ENCODE measurements at regions not wholly inside any gene's neighbourhood (a gene's known extent, or its start where the extent isn't known, plus 50 kb on each side); places are given as distances from the start of the nearest gene placed in this dataset.

GRCh38 chr3:24596626-24597025 lies 102.0 kb upstream of the THRB start:
- DNase-seq: no peak

GRCh38 chr3:24598695-24599470 lies 104.2 kb upstream of the THRB start:
- no peak for DNase-seq

DNA sequence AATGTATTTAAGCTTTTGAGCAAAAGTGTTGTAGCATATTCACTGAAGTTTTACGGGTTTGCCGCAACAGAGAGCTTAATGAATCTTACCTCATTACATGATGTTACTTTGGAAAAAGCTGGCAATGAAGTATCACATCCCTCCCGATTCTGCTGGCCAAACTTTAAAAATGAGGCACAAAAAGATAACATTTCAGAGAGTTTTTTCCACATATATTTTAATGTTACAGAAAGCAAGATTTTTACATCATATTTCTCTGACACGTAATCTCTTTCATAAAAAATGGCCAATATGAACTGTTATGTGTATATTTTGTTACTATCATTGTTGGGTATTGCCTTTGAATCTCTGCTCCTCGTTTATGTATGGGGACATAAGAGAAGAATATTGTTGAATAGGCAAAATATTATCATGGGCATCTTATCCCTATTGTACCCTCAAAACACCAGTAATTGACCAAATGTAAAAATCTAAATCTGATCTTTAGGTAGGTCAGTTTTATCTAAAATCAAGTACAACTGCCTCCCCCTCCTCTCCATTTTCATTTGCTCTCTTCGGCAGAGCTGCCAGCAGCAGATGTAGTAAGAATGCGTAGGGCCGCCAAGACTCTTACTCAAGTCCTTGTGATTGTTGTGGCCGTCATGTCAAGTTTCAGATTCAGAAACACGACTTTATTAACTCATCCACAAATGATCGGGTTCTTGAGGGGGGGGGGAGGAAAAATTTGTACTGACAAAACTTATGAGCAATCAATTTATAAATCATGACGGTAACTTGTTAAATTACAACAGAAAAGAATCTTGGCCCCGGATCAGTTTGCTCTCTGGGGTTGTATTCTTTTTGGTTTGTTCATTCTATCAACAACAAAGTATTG lies 106.7 kb upstream of the THRB start:
- DNase-seq: no peak

DNA sequence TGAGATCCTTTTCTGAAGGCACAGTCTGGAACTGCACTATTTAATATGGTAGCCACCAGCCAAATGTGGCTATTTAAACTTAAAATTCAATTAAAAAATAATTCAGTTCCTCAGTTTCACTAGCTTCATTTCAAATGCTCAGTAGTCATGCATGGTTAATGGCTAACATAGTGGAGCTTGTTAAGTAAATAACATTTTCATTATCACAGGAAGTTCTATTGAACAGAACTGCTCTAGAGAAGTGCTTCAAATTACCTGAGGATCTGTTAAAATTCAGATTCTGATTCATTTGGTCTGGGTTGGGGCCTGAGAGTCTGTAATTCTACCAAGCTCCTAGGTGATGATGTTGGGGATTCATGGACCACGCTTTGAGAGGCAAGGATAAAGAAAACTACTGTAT lies 109.6 kb upstream of the THRB start:
- no peak for DNase-seq

- DNase-seq: no peak
These were observed 110.9 kb upstream of the THRB start for GRCh38 chr3:24605511-24606028.

DNA sequence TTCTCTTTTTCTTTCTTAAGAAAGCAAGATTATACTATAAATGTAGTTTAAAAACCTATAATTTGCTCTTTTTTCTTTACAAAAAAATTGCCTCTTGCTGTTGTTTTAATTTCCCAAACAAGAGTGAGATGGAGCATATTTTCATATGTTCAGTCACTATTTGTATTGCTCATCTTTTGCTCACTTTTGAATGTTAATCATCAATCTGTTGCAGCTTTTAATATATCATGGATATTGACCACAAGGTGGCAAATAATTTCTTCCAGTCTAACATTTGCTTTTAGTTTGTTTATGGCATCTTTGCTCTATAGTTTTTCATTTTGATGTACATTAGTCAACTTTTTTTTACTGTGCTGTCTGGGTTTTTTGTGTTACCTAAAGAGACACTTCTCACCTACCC lies 112.6 kb upstream of the THRB start:
- no peak for DNase-seq

GRCh38 chr3:24608701-24609390 lies 114.2 kb upstream of the THRB start:
- no peak for DNase-seq

- no peak for DNase-seq
These were observed 119.7 kb upstream of the THRB start for GRCh38 chr3:24614359-24614758.

- DNase-seq: no peak
These were observed 120.5 kb upstream of the THRB start for GRCh38 chr3:24615177-24615576.

- DNase-seq: no peak
These were observed 121.6 kb upstream of the THRB start for GRCh38 chr3:24616110-24616829.

GRCh38 chr3:24622138-24622537 lies 127.5 kb upstream of the THRB start:
- DNase-seq: no peak

DNA sequence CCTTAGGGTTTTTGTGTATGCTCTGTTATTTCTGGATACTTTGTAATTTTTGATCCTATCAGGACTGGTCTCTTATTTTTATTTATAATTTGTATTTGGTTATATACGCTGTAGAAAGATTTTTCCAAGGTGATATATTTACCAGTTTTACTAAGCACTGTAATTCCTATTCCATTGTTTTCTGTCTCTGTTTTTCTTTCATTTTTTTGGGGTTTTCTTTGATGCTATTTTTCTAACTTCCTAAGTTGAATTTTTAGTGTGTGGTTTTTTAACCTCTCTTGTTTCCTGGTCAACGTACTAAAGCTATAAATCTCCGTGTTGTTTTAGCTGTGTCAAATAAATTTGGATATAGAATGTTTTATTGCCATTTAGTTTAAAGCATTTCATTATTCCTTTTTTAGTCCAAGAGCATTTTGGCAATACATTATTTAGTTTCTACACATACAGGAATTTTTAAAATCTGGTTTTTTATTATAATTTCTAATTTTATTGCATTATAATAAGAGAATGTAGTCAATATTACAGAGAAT lies 128.1 kb upstream of the THRB start:
- no peak for DNase-seq

DNA sequence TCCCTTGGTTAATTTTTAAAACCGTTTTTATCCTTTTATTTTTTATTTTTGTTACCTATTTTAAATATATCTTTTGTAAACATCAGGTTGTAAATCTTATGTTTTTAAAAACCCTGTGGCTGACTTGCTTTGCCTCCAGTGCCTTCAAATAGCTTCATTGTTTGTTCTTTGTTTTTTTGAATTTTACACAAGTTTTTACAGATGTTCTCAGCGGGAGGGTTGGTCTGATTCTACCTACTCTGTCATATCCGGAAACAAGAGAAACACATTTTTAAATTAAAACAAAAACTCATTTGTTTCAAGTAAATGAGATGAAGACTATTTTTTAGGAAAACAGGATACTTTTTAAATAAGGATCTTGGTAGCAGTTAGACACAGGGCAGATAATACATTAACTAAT lies 129.0 kb upstream of the THRB start:
- DNase-seq: no peak

GRCh38 chr3:24624938-24625681 lies 130.5 kb upstream of the THRB start:
- no peak for DNase-seq

DNA sequence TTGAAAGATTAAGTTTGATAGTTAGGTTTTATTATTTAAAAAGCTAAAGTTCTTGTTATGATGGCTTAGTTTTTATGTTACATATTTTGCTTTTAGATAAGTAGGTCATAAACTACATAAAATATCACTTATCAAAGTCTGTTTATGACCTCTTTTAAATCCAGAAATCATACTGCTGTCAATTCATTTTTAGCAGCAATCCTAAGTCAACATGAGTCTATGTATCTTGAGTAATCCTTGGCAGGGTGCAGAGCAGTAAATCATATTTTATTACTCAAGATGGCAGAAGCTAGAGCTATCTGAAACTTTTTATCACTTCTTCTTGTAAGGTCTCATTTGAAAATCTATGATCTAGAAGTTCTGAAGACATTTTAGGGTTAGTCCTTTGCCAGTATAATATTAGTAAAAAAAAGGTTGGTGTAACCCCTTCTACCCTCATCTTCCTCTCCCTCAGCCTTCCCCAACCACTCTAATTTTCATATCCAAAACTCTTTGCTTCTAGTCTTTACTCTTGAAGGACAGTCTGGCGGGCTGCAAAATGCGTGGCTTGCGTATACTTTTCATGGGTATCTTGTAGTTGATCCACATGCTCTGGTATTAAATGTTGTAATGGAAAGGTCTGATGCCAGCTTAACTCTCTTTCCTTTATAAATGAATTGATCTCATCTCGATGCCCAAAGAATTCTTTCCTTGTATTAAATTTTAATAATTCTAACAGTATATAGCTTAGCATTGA lies 134.0 kb upstream of the THRB start:
- no peak for DNase-seq

- no peak for DNase-seq
These were observed 136.8 kb upstream of the THRB start for GRCh38 chr3:24631481-24631880.

- no peak for DNase-seq
These were observed 144.4 kb upstream of the THRB start for GRCh38 chr3:24639061-24639460.

GRCh38 chr3:24639481-24640329 lies 145.1 kb upstream of the THRB start:
- DNase-seq: no peak

DNA sequence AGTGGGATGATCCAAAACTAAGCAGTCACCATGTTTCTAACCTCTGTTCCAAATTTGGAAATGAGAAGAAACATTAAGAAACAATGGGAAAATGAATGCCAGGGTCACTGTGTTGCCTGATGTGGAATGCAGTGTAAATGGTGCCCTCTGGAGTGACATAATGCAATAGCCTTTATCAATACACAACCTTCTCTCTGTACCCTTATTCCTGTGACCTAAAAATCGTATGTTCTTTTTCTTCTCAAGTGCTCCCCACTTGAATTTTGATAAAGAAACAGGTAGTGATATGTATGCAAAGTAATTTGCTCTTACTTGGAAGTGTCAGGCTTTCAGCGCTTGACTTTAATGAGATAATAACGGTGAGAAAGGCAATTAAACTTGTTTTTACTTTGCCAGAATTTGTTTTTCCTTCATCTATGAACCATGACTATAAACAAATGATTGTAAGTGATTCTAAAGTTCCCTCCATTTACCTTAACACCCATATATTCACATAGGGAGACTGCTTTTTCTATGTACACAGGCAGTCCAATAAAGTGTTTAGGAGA lies 145.8 kb upstream of the THRB start:
- DNase-seq: no peak

- DNase-seq: no peak
These were observed 147.0 kb upstream of the THRB start for GRCh38 chr3:24641628-24642027.

All from activated naive CD4-positive, alpha-beta T cell treated with anti-CD3 and anti-CD28 coated beads, Interleukin-2, amount 50 U/mL, for 16 hours (primary cell).